ENCODE measurements at regions not wholly inside any gene's neighbourhood (a gene's known extent, or its start where the extent isn't known, plus 50 kb on each side); places are given as distances from the start of the nearest gene placed in this dataset.

- no peak for DNase-seq
Observed at GRCh38 chr10:3016016-3016415, 51.3 kb upstream of the PFKP start.

DNA sequence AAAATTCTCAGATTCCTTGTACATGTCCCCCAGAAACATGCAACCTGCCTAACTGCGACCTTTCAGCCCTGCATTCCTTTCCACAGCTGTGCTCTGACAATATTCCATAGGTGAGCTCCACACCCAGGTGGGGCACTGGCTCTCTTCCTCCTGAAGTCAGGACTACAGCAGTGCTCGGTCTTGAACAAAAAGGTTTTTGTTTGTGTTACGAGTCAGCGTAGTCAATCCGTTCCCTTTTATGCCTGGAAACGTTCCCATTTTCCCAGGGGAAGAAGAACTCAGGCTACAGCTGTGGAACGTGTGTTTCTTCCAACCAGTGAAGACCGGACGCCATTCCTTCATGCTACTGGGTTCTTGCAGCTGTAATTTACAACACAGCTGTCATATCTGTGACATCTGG is 52.4 kb upstream of the PFKP start:
- DNase-seq, result no peak

- no peak for DNase-seq
Observed at GRCh38 chr10:3012223-3012622, 55.1 kb upstream of the PFKP start.

DNA sequence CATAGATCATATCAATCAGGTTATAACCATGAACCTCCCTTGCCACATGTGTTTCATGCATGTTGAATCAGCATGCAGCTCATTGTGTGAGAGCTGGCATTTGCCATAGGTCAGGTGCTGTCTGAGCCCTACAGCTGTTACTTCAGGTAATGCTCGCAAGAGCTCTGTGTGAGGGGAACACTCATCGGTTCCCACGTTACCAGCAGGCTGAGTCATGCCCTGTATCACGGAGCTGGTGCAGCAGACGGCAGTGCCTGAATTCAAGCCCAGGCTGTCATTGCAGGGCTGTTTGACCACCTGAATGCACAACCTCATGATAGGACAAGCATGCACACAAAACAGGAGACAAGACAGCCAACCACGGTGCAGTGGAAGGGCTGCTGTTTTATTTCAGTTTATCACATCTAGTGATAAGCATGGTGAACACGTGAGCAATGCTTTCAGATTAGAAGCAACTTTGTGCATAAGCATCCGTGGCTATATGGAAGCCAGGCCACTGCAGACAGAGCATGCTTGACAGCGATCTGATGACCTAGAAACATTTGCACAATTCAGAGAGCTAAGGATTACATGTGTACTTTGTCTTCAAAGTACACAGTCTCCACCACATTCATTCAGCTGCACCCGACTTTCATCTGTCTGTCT is 56.4 kb upstream of the PFKP start:
- no peak for DNase-seq

DNA sequence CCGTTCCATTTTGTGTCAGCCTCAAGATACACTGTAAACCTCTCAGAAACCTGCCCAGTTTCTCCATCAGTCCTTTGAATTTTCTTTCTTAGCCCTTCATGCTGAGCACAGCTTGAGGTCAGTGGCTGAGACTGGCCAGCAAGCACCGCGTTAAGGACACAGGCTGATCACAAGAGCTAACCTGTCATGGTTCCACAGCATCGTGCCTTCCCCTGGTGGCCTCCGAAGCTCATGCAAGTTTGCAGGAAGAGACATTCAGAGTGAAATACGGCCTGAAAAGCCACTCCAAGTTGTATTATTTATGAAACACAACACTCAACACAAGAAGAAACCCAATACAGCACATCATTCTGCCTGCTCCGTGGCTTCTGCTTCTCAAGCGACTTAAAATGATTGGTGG is 57.0 kb upstream of the PFKP start:
- no peak for DNase-seq

GRCh38 chr10:3009341-3009740 is 58.0 kb upstream of the PFKP start:
- DNase-seq, result no peak

- DNase-seq, result no peak
Observed at GRCh38 chr10:3008518-3009195, 58.7 kb upstream of the PFKP start.

DNA sequence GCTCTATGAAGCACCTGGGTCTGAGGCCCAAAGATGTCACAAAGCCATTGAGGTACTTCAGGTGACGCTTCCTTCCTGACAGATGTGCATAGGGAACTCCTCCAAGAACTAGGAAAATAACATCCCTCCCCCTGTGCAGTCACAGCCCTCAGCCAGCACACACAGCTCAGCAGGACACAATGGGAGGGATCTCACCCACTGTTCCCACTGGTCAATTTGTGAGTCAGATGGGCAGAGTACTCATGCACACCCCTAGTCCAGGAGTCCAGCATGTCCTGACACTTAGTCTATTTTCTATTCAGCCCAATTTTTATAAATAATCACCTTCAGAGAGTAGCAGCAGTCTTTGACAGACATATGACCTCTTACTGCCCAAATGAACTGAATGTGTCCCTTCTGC is 60.7 kb upstream of the PFKP start:
- DNase-seq, result no peak

DNA sequence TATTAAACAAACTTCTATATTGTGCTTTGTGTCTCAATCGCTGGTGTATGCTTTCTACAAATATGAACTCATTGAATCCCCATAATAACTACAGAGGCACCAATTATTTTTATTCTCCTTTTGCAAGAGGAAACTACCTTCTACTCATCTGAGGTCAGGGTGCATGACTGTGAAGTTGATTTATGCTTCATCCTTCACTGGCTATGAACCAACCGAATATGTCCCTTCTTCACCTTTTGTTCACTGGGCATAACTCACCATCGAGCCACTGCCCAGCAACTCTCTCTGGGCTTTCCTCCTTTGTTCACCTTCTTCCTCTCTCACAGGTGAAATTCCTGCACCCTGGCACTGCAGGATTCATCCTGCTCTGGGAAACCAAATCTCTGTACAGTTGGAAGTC is 61.3 kb upstream of the PFKP start:
- no peak for DNase-seq

GRCh38 chr10:3002304-3002703 is 65.0 kb upstream of the PFKP start:
- DNase-seq, result no peak

DNA sequence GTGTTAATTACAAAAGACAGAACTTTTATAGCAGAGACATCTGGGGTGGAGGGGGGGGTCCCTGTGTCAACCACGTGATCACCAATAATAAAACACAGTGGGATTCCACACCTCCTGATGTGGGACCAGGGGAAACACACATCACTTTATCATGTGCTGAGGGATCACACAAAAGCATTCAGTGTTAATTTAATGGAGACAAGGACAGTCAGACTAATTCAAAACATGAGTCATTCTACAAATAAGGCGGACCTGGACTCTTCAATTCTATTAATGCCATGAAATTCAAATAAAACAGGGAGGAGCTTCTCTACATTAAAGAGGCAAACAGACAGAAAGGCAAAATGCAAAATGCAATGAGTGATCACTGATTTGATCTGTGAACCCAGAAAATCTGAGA is 67.3 kb upstream of the PFKP start:
- DNase-seq, result no peak

GRCh38 chr10:2994221-2994961 is 73.0 kb upstream of the PFKP start:
- no peak for DNase-seq

DNA sequence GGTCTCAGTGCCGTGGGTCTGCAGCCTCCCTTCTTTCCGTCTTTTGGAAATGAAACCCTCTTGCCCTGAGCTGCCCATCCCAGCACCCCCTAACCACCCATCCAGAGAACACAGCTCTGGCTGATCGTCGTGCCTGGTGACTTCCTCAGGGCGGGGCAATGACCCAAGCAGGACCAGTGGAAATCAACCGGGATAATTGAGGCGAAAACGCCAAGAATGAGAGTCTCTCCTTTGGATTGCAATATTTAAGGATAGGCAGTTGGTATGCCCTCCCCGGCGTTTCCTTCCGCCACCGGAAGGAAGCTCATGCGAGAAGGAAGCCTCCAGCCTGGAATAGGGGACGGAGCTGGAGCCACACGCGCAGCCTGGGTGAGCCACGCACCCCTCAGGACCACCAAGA is 73.7 kb upstream of the PFKP start:
- DNase-seq, result no peak

DNA sequence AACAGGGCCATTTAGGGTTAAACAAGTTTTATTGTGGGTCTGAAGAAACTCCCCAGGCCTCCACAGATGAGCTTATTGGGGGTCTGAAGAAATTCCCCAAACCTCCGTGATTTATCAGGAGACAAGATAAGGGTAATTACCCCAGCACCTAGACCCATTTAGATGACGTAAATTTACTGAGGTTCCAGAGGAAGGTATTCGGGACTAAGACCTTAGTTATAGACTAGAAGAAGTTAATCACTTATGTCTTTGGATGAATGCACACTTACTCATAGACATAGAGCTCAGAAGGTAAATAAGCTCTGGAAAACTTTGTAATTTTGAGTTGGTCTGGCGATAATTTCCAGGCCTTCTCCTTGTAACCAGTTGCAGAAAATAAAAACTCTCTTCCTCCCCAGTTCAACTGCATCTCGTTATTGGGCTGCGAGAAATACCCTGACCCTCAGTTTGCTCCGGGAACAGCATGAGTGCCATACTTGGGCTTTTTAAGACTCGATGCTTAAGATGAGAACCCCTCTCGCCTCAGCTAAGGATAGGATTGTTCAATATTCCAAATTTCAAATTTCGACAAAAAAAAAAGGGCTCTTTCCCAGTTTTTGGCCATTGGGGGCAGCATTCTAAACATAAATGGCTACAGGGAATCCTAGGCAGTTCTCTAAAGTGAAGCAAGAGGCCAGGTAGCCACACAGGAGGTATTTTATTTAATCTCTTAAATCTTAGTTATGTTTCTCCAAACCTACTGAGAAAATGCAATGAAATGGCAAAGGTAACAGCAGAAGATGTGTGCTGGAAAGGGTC is 74.7 kb upstream of the PFKP start:
- no peak for DNase-seq

- no peak for DNase-seq
Observed at GRCh38 chr10:2990764-2991163, 76.6 kb upstream of the PFKP start.

- DNase-seq, result no peak
Observed at GRCh38 chr10:2989292-2989947, 77.9 kb upstream of the PFKP start.

GRCh38 chr10:2987185-2987768 is 80.1 kb upstream of the PFKP start:
- DNase-seq, result no peak

DNA sequence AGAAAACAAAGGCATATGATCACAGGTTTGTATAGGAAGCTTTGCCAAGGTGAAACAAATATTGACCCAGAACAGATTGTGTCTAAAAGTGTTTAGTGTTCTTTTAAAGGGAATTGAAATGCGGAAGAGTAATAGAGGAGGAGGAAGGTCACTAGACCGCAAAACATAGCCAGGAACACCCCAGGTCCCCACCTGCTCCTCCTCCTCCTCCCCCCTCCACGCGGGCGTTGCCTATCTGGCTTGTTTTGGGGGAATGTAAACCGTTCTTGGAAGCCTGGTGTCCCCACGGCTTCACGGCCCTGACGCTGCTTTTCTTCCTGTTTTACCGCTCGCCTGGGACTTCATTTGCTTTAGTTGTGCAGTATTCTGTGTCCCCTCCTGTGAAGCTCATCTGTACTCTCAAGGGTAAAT is 81.0 kb upstream of the PFKP start:
- no peak for DNase-seq

GRCh38 chr10:2985729-2986232 is 81.6 kb upstream of the PFKP start:
- DNase-seq, result no peak

DNA sequence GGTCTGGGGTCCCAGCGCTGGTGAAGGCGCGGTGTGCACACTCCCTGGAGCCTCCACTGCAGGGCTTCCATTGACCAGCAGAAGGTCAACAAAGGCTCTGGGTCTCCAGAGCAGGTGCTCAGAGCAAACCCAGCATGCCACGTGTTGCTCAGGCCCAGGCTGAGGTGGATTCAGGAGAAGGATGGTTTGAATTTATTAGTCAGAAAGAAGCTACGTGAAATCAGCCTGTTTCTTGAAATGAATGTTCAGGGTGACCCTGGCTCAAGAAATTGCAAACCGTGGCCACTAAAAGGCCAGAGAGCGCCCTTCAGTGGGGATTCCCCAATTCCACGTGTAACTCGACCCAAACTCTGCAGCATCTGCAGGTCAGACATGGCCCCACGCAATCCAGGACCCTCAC is 82.7 kb upstream of the PFKP start:
- DNase-seq, result no peak

DNA sequence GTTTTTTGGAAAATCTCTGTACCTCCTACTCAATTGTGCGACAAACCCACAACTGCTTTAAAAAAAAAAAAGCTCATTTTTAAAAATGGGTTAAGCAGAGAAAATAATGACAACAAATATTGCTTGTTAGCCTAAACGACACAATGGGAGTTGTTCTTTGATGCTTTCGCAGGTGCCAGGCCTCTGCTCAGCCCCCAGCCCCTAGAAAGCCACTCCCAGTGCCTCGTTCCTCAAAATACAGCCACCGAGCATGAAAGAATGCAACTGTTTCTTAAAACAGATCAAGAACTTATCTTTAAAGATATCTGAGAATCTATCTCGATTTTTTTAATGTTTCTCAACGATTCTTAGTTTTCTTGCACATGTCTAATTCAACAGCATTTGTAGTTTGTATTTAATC is 85.2 kb upstream of the PFKP start:
- no peak for DNase-seq

- DNase-seq, result no peak
Observed at GRCh38 chr10:2981361-2981801, 86.0 kb upstream of the PFKP start.
